ENCODE measurements at regions not wholly inside any gene's neighbourhood (a gene's known extent, or its start where the extent isn't known, plus 50 kb on each side); places are given as distances from the start of the nearest gene placed in this dataset.

DNA sequence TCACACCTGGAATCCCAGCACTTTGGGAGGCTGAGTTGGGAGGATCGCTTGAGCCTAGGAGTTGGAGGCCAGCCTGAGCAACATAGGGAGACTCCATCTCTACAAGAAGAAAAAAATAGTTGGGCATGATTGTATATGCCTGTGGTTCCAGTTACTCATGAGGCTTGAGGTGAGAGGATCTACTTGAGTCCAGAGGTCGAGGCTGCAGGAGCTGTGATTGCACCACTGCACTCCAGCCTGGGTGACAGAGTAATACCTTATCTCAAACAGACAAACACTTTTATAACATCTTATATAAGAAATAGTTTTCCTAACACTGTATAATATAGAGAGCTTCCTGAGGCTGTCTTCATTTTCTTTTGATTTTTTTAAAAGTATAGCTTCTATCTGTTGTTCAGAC lies 448.4 kb upstream of the COBL start:
- DNase-seq, result peak in 1 of 10 donors; percentile 78
- intact Hi-C loops (cut with DNase I), result no loop called here

DNA sequence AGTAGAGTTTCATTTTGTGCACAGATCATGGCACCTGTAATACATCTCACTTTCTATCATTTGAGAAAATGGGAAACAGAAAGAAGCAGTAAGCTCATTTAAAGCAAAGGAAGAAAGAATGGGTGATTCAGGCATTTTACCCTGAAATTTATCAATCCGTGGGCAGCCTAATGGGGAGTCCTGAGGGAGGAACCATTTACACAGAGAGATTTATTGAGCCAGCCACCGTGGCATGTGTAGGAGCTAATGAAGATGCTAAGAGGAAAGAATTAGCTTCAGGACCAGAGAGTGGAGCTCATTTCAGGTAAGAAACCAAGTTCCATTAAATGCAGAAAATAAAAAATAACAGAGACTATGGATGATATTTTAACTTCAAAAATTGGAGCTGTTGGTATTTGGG lies 443.4 kb upstream of the COBL start:
- no peak for DNase-seq
- intact Hi-C loops (cut with DNase I), result no loop called here

DNA sequence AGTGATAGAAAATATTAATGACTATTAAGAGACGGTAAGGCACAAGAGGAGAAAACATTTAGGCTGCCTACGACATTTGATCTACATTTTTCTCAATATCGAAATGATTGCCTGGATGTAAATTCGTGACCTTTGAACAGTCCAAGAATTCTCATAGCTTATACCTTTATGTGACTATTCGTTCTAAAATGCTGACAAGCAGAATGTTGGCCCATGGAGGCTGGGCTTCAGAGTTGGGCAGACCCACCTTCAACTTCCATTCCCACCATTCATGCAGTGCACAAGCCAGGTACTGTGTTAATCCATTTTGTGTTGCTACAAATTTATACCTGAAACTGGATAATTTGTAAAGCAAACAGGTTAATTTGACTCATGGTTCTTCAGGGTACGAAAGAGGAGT lies 441.4 kb upstream of the COBL start:
- no peak for DNase-seq
- intact Hi-C loops (cut with DNase I), result no loop called here

DNA sequence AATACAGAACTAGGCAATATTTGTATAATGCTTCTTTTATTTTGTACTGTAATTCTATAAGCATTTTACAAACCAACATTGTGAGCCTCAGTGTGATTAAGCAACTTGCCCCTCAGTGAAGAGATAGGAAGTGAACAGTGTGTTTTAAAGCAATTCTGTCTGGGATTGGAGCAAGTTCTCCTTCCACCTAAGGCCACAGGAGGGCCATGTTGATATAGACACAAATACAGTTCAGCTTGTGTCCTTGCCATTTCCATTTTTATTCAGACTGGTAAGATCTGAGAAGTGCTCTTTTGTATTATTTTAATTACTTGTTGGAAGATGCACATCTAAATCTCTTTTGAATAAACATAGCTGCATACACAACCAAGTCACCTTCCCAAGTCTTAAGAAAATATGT lies 416.3 kb upstream of the COBL start:
- intact Hi-C loops (cut with DNase I), result no loop called here
- DNase-seq, result no peak

DNA sequence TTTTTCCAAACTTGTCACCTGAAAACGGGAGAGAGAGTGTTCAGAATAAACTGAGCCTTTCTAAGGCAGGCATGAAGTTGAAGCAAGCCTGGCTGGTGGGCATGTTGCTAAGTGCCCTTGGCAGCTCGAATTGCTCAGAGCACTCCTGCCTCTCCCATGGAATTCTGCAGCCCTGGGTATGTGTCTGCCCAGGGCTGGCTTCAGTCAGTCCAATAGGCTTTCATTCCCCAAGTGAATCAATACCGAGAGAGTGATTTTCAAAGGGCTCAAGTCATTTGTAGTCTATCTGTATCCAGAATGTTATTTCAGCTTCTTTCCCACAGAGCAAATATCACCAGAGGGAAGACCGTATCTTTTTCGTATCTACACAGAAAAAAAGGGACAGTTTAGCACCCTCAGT lies 415.5 kb upstream of the COBL start:
- intact Hi-C loops (cut with DNase I), result no loop called here
- DNase-seq, result peak in 5 of 10 donors; percentile 4 to 82 (median 29)

DNA sequence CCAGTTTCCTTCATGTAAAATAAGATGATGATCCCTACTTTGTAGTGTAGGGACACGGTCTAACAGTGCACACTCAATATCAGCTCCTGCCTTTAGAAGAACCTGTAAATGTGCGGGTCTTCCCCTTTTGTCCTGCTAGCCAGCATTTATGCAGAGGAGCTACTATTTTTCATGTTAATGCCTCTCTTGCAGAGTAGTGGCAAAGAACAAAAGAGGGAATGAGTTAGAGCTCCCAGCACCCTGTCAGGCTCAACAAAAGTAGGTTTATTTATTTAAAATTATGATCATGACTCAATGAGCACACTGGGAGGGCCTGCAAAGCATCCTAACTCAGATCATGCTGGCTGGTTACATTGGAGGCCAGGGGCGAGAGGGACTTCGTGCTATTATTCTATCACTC lies 414.5 kb upstream of the COBL start:
- no peak for DNase-seq

DNA sequence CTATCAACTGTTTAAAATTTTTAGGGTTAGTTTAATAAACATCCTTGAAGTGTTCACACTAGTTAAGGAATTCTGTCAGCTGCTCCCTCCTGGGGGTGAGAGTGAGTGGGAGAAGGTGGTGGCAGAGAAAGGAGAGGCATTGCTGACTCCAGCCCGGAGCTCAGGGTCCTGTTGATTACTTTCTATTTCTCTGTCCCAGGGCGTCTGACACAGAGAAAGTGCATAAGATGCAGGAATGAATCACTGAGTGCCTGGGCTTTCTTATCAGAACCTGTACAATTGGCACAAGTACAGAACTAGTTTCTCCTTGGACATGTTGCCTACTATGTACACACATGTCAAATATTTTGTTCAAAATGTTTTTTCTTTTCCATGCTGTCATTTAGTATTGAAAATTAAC lies 410.8 kb upstream of the COBL start:
- intact Hi-C loops (cut with DNase I), result no loop called here
- no peak for DNase-seq

More for the DNA sequence above, 414.5 kb upstream of the COBL start:
- intact Hi-C loops (cut with DNase I), result no loop called here

DNA sequence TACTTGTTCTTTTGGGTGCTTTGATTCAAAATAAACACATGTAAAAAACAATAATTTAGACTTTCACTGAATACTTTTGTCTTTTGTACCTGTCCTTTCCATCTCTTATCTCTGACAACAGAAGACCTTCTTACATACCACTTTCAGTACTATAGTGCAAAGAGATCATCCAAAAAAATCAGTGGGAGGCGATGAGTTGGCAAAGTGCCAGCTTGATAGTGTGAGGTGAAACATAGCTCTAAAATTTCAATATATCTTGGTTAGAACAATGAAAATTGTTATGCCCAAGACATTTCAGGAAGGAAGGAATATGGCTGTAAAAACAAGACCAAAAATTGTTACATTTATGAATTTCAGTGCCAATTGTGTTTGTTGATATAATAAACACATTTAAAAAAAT lies 390.2 kb upstream of the COBL start:
- no peak for DNase-seq
- intact Hi-C loops (cut with DNase I), result no loop called here

DNA sequence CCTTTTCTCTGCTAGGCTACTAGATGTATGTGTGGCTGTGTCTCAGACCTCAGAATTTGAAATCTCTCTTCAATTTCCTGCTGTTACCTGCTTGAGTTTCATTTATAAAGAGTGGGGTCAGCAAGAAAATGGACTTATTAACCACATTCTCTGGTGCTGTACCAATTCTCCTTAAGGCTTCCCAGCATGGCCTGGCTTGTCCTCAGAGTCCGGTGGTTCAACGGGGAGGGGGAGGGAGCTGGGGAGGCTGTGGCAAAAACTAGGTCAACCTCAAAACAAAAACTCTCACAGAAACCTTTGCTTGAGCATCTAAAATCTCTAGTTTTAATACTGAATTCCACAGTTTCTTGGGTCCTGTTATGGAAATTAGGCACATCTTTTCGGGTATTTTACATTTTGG lies 389.1 kb upstream of the COBL start:
- intact Hi-C loops (cut with DNase I), result no loop called here
- peak in 5 of 10 donors; percentile 10 to 71 (median 55) for DNase-seq

DNA sequence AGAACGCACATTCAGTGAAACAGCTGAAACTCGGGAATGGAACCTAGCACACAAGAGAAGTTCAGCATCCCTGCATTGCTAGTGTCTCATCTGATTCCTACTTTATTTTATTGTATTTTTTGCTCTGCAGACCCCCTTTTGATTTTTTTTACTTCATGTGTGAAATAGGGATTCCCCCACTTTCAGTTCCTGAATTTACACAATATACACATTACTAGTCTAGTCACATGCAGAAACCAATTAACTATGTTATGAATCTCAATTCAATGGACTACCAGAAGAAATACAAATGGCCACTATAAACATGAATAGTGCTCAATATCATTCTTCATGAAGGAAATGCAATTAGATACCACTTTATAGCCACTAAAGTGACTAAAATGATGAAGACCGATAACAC lies 386.1 kb upstream of the COBL start:
- intact Hi-C loops (cut with DNase I), result no loop called here
- DNase-seq, result no peak

DNA sequence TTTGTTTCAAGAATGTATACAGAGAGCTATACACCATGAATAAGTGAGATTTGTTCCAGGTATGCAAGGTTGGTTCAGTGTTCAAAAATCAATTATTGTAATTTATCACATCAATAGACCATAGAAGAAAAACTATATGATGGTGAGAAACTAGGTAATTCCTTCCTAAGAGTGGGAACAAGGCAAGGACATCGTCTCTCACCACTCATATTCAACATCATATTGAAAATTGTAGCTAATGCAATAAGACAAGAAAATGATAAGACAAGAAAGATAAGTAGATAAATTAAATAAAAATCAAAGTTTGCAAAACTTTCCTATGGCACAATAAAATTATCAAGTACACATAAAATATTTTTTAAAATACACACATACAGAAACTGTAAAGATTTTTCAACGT lies 385.3 kb upstream of the COBL start:
- no peak for DNase-seq
- intact Hi-C loops (cut with DNase I), result no loop called here

DNA sequence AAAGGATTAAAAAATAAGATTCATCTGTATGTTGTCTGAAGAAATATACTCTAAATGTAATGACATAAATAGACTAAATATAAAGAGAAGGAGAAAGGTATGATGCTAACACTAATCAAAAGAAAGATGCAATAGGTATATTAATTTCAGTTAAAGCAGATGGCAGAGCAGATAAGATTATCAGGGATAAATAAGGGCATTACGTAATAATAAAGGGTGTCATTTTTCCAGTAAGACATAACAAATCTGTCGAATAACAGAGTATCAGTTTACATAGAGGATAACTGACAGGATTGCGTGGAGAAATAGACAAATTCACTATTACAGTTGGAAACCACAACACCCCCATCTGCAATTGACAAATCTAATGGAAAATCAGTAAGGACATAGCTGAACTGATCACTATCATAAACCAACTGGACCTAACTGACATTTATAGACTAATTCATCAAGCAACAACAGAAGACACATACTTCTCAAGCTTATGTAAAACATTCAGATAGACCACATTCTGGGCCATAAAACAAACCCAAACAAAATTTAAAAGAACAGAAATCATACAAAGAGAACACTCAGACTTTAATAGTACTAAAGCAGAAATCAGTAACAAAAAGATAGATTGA lies 384.1 kb upstream of the COBL start:
- DNase-seq, result no peak
- intact Hi-C loops (cut with DNase I), result no loop called here

DNA sequence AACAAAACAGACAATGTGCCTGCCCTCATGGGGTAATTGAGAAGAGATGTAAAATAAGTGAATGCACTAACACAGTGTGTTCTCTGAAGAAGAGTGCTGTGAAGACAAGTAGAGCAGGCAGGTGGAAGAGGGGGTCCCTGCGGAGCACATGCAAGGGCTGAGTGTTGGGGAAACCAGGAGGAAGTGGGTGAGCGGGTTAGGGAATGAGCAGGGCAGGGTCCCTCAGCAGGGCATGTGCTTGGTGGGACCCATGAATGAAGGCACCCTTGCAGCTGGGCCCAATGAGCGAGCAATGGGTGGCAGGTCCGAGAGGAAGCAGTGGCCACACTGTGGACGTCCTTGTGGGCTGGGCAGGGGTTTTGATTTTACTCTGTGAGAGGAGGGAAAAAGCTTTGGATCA lies 376.6 kb upstream of the COBL start:
- DNase-seq, result peak in 1 of 10 donors; percentile 63
- intact Hi-C loops (cut with DNase I), result no loop called here

DNA sequence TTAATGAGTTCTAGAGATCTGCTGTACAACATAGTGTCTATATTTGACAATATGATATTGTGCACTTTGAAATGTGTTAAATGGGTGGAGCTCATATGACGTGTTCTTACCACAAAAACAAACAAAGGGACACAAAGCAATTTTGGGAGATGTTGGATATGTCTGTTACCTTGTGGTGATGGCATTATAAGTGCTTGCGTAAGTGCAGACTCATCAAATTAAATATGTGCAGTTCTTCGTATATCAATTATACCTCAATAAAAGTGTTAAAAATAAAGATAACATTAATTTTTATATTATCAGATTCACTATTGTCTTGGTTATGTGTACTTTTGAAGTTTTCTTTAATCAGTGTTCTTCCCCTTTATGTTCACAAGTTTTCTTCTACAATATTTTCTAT lies 372.9 kb upstream of the COBL start:
- intact Hi-C loops (cut with DNase I), result no loop called here
- no peak for DNase-seq

DNA sequence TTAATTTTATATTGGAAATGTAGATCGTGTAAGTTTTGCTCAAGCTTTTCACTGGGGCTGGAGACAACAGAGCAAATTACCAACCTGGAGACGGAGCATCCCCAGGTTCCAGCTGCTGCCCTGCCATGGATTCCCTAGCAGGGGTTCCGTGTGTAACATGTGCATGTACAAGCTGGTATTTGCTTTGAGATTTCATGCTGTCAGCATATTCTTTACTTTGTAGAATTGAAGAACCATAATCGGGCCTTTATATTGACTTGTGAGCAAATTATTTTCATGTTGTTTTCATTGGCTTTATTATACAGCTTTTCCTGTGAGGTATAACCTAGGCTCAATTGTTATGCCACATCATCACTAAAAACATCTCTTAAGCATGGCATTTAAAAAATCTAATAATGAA lies 369.2 kb upstream of the COBL start:
- no peak for DNase-seq
- intact Hi-C loops (cut with DNase I), result no loop called here

DNA sequence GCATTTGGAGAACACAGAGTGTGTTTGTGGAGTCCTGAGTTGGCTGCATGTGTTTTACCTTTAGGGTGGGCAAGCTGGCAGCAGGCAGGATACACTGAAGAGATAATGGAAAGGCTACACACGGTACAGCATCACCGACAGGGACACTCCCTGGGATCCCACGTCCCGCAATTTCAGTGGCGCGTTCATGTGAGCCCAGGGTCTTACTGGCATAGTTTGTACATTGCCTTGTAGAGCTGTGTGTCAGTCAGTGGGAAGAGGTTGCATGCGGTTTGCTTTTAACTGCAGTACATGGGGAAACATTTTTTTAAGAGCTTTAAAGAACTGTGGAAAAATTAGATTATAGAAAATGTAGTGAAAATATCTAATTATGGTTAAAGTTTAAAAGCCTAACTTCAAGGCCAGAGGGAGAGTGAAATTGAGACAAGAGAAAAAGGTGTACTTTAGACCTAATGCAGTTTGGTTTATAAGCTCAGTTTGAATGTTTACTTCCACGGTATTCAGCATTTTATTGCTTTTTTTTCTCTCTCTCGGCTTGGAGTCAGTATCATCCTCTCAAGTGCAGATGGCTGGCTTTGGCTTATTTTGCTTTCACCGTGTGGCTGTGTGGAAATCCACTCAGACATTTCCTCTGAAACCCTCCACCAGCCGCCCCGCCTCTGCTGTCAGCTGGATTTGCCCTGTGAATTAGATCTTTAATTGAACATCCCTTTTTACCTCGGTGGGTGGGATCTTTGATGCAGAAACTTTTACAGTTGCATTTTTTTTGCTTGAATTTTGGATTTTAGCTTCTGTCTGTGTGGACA lies 364.2 kb upstream of the COBL start:
- intact Hi-C loops (cut with DNase I), result no loop called here
- peak in 1 of 10 donors; percentile 43 for DNase-seq

DNA sequence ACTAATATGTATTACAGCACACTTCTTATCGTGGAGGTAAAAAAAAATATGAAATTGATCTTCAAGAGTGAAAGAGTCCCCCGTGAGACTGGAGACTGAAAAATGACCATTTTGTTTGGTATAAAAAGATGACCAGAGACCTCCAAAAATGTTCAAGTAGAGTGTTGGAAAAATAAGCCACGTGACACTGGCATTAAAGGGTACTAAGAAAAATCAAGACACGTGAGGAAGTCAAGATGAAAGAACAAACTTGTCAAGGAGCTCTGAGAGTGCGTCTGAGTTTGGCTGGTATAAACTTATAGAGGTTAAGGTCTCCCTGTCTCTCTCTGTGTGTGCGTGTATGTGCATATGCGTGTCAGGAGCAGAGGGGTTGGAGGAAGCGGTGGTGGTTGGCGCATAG lies 362.7 kb upstream of the COBL start:
- DNase-seq, result no peak
- intact Hi-C loops (cut with DNase I), result no loop called here

DNA sequence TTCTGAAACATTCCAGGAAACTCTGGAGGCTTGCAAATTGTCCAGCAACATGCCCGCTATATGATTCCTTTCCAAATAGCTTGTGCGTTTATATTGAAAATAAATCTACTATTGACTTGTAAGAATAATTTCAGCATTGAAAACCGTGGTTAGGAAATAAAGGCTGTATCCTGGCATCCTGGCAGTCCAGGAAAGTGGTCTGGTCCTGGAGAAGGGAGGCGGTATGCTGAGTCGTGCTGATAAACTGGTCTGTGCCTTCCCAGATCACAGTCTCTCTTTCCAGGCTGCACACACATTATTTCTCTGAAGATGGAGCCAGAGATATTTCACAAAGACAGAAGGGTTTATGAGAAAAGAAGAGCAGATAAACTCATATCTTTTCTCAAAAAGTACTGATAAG lies 350.1 kb upstream of the COBL start:
- intact Hi-C loops (cut with DNase I), result no loop called here
- peak in 1 of 10 donors; percentile 74 for DNase-seq

DNA sequence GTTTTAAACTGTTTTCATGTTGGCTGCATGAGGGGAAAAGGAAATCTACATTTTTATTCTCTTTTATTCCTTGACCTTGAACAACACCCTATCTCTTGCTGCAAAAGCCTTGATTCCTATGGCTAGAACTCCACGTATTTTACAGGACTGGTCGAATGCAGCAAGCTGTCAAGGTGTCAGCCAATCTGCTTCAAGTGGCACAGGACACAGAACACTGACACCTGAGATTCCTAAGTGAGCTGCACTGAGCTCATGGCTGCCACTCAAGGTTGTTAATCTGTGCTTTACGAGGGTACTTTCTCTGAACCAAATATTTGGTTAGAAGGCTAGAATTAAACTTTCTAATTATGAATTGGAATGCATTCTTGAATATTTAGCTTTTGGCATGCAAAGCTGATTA lies 349.7 kb upstream of the COBL start:
- DNase-seq, result no peak
- intact Hi-C loops (cut with DNase I), result no loop called here

DNA sequence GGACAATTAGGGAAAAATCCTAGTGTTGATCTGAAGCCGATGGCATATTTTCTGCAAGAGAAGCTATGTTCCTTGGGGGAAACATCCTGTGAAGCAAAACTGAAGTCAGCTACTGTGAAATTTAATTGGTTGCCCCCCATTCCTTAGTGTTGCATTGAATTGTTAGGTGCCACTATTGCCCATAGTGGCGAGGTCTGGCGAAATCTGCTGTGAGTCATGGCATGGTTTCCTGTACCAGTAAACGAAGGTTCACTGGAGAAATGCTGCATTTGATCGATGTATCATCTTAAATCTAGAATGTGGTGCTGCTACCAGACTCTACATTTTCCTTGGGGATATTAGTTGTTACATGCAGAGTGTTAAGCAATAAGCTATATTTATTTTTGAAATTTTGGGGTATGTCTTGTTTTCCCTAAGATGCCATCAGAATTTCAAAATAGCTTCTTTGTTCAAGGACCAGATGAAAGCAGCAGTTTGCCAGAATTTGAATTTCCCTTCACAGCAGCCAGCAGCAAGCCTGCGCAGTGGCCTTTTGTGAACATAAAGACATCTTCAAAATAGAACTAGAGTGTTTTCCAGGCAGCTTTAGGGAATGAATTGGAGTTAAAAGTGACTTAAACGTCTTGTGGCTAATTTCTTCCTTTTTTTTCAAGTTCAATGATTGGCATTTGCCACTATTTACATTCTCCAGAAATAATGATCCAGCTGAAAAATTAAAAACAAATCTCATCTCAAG lies 348.6 kb upstream of the COBL start:
- DNase-seq, result peak in 1 of 10 donors; percentile 73
- intact Hi-C loops (cut with DNase I), result no loop called here

DNA sequence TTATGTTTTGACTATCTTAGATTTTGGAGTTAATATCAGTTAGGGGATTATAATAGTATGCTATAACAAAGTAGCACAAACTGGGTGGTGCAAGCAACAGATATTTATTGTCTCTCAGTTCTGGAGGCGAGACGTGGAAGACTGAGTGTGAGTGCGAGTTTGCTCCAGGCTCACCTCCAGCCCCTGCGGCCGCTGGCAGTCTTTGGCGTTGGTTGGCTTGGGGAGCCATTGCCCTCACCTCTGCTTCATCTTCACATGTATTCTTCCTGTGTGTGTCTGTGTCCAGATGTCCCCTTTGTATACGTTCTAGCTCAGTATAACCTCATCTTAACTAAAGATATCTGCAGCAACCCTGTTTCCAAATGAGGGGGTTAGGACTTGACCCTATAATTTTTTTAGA lies 343.9 kb upstream of the COBL start:
- intact Hi-C loops (cut with DNase I), result no loop called here
- DNase-seq, result no peak

DNA sequence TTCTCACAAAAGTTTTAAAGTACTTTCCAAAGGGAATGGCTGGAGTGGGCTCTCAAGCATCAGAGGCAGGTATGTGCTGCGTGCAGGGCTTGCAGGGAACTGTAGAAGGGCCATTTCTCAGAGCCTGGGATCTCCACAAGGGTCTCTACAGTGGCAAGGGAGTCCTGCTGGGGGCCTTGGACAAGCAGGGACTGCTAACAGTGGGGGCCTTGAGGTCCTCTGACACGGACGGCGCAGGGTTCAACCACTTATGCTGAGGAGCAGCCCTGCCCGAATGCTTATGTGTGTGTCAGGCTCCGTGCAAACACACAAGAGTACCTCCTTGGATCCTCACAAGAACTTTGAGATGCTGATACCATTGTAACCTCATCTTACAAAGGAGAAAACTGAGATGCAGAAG lies 342.1 kb upstream of the COBL start:
- intact Hi-C loops (cut with DNase I), result no loop called here
- peak in 1 of 10 donors; percentile 57 for DNase-seq

All from posterior cingulate gyrus (tissue), 11 donors.